ENCODE measurements at regions not wholly inside any gene's neighbourhood (a gene's known extent, or its start where the extent isn't known, plus 50 kb on each side); places are given as distances from the start of the nearest gene placed in this dataset.
A peak's percentile ranks its signal among the peaks of the same experiment; 100 is the strongest.

- Histone ChIP-seq H3K4me3 (ENCODE audit: low read length, poor library complexity, severe bottlenecking) (no peak overlapping the region), H3K4me2 (ENCODE audit: low read depth, low read length, poor library complexity, severe bottlenecking) (no peak overlapping the region), H3K9me2 (replicated peaks; ENCODE audit: low read depth, low read length) (no peaks in the 10 kb centered on the region), H3F3A (ENCODE audit: low read depth) (no peaks in the 10 kb centered on the region), H4K20me1 (ENCODE audit: insufficient read depth, low read length, poor library complexity, severe bottlenecking) (no peaks in the 10 kb centered on the region), H3K4me1 (ENCODE audit: insufficient read depth, low read length, poor library complexity, severe bottlenecking) (no peaks in the 10 kb centered on the region), H3K36me3 (ENCODE audit: insufficient read depth, low read length) (no peaks in the 10 kb centered on the region), H3K27me3 (ENCODE audit: insufficient read depth, low read length, poor library complexity, severe bottlenecking) (no peaks in the 10 kb centered on the region), H3K79me2 (ENCODE audit: insufficient read depth, low read length) (no peaks in the 10 kb centered on the region), H3K9ac (ENCODE audit: low read depth, low read length, poor library complexity, severe bottlenecking) (no peak overlapping the region), H2AFZ (ENCODE audit: low read length) (no peak overlapping the region), H3K9me3 (ENCODE audit: insufficient read depth, low read depth, low read length) (no peaks in the 10 kb centered on the region; the same call in 1 of the 2 replicates)
- no peak for TF ChIP-seq EZH2phosphoT487 (IDR thresholded peaks at IDR 0.05; ENCODE audit: borderline replicate concordance)
- TF ChIP-seq CTCF (conservative IDR thresholded peaks at IDR 0.05; ENCODE audit: low read length) = no peak
These were observed 489.3 kb downstream of the MATN1 start for GRCh38 chr1:30234091-30234490.

DNA sequence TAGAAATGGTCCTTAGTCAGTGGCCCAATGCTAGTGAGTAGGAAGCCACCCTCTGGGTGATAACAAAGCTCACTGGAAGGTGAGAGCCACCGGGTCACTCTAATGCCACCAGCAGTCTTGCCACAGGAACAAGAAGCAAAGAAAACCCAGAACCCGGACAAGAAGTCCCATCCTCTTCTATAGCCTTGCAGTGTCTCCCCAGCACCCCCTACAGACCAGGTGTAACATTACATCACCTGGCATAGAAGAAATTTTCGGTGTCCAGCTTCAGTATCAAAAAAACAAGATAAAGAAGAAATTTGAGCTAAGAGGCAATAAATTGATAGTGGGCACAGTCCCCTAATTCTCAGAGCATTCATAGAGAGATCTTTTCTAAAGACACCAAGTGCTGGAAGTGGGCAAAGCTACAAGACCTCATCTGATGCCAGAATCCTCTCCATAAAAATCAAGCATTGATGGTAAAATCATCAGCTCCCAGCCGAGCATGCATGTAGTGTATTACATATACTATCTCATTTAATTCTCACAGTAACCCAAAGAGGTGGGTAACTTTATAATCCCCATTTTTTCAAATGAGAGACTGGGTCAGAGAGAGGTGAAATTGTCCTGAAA, 491.0 kb downstream of the MATN1 start:
- H3F3A ChIP-seq (ENCODE audit: low read depth) = no peaks in the 10 kb centered on the region
- no peak overlapping the region for H3K4me2 ChIP-seq (ENCODE audit: low read depth, low read length, poor library complexity, severe bottlenecking)
- H4K20me1 ChIP-seq (ENCODE audit: insufficient read depth, low read length, poor library complexity, severe bottlenecking) = no peaks in the 10 kb centered on the region
- TF ChIP-seq EZH2phosphoT487 (IDR thresholded peaks at IDR 0.05; ENCODE audit: borderline replicate concordance) (no peak), CTCF (conservative IDR thresholded peaks at IDR 0.05; ENCODE audit: low read length) (peak; percentile 72)
- H2AFZ ChIP-seq (ENCODE audit: low read length) = no peak overlapping the region
- no peaks in the 10 kb centered on the region for H3K36me3 ChIP-seq (ENCODE audit: insufficient read depth, low read length)
- H3K9me3 ChIP-seq (ENCODE audit: insufficient read depth, low read depth, low read length) = no peaks in the 10 kb centered on the region; the same call in 1 of the 2 replicates
- no peak overlapping the region for H3K9ac ChIP-seq (ENCODE audit: low read depth, low read length, poor library complexity, severe bottlenecking)
- no peaks in the 10 kb centered on the region for H3K9me2 ChIP-seq (replicated peaks; ENCODE audit: low read depth, low read length)
- H3K27me3 ChIP-seq (ENCODE audit: insufficient read depth, low read length, poor library complexity, severe bottlenecking) = no peaks in the 10 kb centered on the region
- no peaks in the 10 kb centered on the region for H3K79me2 ChIP-seq (ENCODE audit: insufficient read depth, low read length)
- H3K4me1 ChIP-seq (ENCODE audit: insufficient read depth, low read length, poor library complexity, severe bottlenecking) = no peaks in the 10 kb centered on the region
- no peak overlapping the region for H3K4me3 ChIP-seq (ENCODE audit: low read length, poor library complexity, severe bottlenecking)

DNA sequence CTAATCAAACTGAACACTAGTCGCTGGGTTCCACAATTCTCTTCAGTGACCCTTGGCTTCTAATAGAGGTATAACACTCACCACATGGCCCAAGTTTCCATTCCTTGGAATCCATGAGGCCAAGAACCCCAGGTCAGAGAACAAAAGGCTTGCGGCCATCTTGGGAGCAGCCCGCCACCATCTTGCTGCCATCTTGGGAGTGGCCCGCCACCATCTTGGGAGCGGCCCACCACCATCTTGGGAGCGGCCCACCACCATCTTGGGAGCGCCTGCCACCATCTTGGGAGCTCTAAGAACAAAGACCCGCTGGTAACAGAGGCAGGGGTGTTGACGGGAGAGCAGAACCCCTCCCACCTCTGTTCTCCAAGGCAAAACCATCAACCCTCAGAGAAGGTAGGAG, 493.4 kb downstream of the MATN1 start:
- H3K9me3 ChIP-seq (ENCODE audit: insufficient read depth, low read depth, low read length) = no peaks in the 10 kb centered on the region; the same call in 1 of the 2 replicates
- TF ChIP-seq EZH2phosphoT487 (IDR thresholded peaks at IDR 0.05; ENCODE audit: borderline replicate concordance) = no peak
- no peak for TF ChIP-seq CTCF (conservative IDR thresholded peaks at IDR 0.05; ENCODE audit: low read length)

More for the DNA sequence above, 493.4 kb downstream of the MATN1 start:
- Histone ChIP-seq H3K9me2 (replicated peaks; ENCODE audit: low read depth, low read length) (no peaks in the 10 kb centered on the region), H3K9ac (ENCODE audit: low read depth, low read length, poor library complexity, severe bottlenecking) (no peak overlapping the region), H4K20me1 (ENCODE audit: insufficient read depth, low read length, poor library complexity, severe bottlenecking) (no peaks in the 10 kb centered on the region), H2AFZ (ENCODE audit: low read length) (no peak overlapping the region), H3F3A (ENCODE audit: low read depth) (no peaks in the 10 kb centered on the region), H3K4me1 (ENCODE audit: insufficient read depth, low read length, poor library complexity, severe bottlenecking) (no peaks in the 10 kb centered on the region), H3K27me3 (ENCODE audit: insufficient read depth, low read length, poor library complexity, severe bottlenecking) (no peaks in the 10 kb centered on the region), H3K4me2 (ENCODE audit: low read depth, low read length, poor library complexity, severe bottlenecking) (no peak overlapping the region), H3K4me3 (ENCODE audit: low read length, poor library complexity, severe bottlenecking) (no peak overlapping the region), H3K79me2 (ENCODE audit: insufficient read depth, low read length) (no peaks in the 10 kb centered on the region), H3K36me3 (ENCODE audit: insufficient read depth, low read length) (no peaks in the 10 kb centered on the region)
